ENCODE measurements at regions not wholly inside any gene's neighbourhood (a gene's known extent, or its start where the extent isn't known, plus 50 kb on each side); places are given as distances from the start of the nearest gene placed in this dataset.

DNA sequence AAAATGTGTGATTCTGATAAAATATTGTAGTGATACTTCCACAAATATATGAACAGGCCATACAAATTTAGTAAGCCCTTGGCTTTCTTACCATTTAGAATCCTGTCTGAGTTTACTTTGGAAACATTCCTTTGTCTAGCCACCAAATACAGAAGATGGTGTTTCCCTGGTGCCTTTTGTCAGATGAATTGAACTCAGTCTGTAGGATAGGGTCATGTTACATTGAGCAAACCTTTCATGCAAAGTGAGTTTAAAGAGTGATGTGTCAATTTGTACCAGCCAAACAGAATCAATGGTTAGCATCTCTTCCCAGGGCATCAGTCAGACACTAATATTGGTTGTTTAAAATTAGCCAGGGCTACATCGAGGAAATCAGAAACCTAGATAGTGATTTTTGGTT is 1443.4 kb downstream of the ARAP2 start:
- TF ChIP-seq CTCF (IDR thresholded peaks at IDR 0.05) (no peak), POLR2A (IDR thresholded peaks at IDR 0.05) (no peak)

Data from right lobe of liver (tissue), 4 donors.